GM20000 (cell line): ENCODE measurements at regions not wholly inside any gene's neighbourhood (a gene's known extent, or its start where the extent isn't known, plus 50 kb on each side); places are given as distances from the start of the nearest gene placed in this dataset.
"Not testable (repeated sequence)": the region's sequence is repeated elsewhere in the genome, so short reads cannot be mapped to it uniquely, and the experiment has no call there.

ENCODE experiments used
- DNase-seq: peaks from one replicate; pipeline ENCODE4 v3.0.0; 2012; ENCODE audit warnings: low spot score
- CTCF ChIP-seq: IDR thresholded peaks from 2 replicates; pipeline ENCODE4 v1.5.1; 2012; ENCODE audit warnings: mild to moderate bottlenecking, control low read depth; ENCODE audit errors: extremely low read depth, missing control alignments

- no peak for DNase-seq
Observed at GRCh38 chr21:20266441-20266710, 731.8 kb upstream of the NCAM2 start.

GRCh38 chr21:20270365-20271055 is 727.7 kb upstream of the NCAM2 start:
- no peak for TF ChIP-seq CTCF

More at GRCh38 chr21:20266441-20266710, 731.8 kb upstream of the NCAM2 start:
- TF ChIP-seq CTCF = no peak

GRCh38 chr21:20272791-20273362 is 725.3 kb upstream of the NCAM2 start:
- TF ChIP-seq CTCF = no peak
- DNase-seq = no peak

More at GRCh38 chr21:20270365-20271055, 727.7 kb upstream of the NCAM2 start:
- DNase-seq = no peak

- no peak for DNase-seq
- TF ChIP-seq CTCF = no peak
Observed at GRCh38 chr21:20276377-20276776, 721.8 kb upstream of the NCAM2 start.

GRCh38 chr21:20276954-20277353 is 721.3 kb upstream of the NCAM2 start:
- no peak for TF ChIP-seq CTCF
- no peak for DNase-seq

- no peak for DNase-seq
- no peak for TF ChIP-seq CTCF
Observed at GRCh38 chr21:20283836-20284235, 714.4 kb upstream of the NCAM2 start.

GRCh38 chr21:20292280-20292679 is 705.9 kb upstream of the NCAM2 start:
- TF ChIP-seq CTCF = no peak
- DNase-seq = no peak

GRCh38 chr21:20292854-20293253 is 705.4 kb upstream of the NCAM2 start:
- DNase-seq = not testable (repeated sequence)
